K562 (cell line): ENCODE measurements at regions not wholly inside any gene's neighbourhood (a gene's known extent, or its start where the extent isn't known, plus 50 kb on each side); places are given as distances from the start of the nearest gene placed in this dataset.

Experiments
- DNMT1 ChIP-seq: fragments of 450-650 bp; IDR thresholded peaks from 2 replicates; pipeline ENCODE4 v1.6.1; 2016; ENCODE audit warnings: antibody characterized with exemption, mild to moderate bottlenecking
- EP300 ChIP-seq: IDR thresholded peaks from 2 replicates; pipeline ENCODE4 v1.6.1; 2012; ENCODE audit warnings: low read length, improper control_type of control experiment
- HDAC2 ChIP-seq: fragments of 450-650 bp; IDR thresholded peaks from 2 replicates; pipeline ENCODE4 v1.6.1; 2016; ENCODE audit warnings: mild to moderate bottlenecking
- NFXL1 ChIP-seq: fragments of 450-650 bp; formaldehyde crosslinking; IDR thresholded peaks from 2 replicates; pipeline ENCODE4 v1.4.0; 2021; ENCODE audit warnings: mild to moderate bottlenecking
- POLR2A ChIP-seq: fragments of 450-650 bp; conservative IDR thresholded peaks from 2 replicates; pipeline ENCODE4 v1.6.1; 2016
- SMAD1 ChIP-seq: fragments of 150-350 bp; IDR thresholded peaks from 2 replicates; pipeline ENCODE4 v1.6.1; 2014; ENCODE audit warnings: low read length, low read depth; ENCODE audit not compliant: partially characterized antibody
- TCF7 ChIP-seq: sonication (generic); IDR thresholded peaks from 2 replicates; pipeline ENCODE4 v1.6.1; 2016; ENCODE audit warnings: antibody characterized with exemption, borderline replicate concordance
- U2AF1 ChIP-seq: fragments of 200-400 bp; formaldehyde crosslinking; optimal IDR thresholded peaks from 2 replicates; pipeline ENCODE3; 2017; ENCODE audit warnings: mild to moderate bottlenecking, low read depth, low read length, moderate library complexity
- YY1 ChIP-seq, 3 experiments: IDR thresholded peaks; 2 replicates each; pipeline ENCODE4 v1.6.1; 2011; ENCODE audit warnings: low read length in 2 of 3, mild to moderate bottlenecking in 2 of 3, moderate library complexity in 2 of 3, borderline replicate concordance in 1 of 3, control low read depth in 1 of 3, low read depth in 1 of 3; ENCODE audit not compliant: insufficient read depth in 3 of 3, insufficient replicate concordance in 2 of 3, control insufficient read depth in 1 of 3, insufficient read length in 1 of 3; ENCODE audit errors: extremely low read depth in 1 of 3
- TF ChIP-seq, protein P1 (sequence below), 3 experiments: IDR thresholded peaks in 2 of 3; conservative IDR thresholded peaks in 1 of 3; 2 replicates each; pipeline ENCODE4 v1.5.1; 2011 to 2012; ENCODE audit warnings: low read length in 3 of 3, mild to moderate bottlenecking in 3 of 3, control low read depth in 2 of 3, improper control_type of control experiment in 1 of 3, inconsistent platforms in 1 of 3, low read depth in 1 of 3, mixed read lengths in 1 of 3, moderate library complexity in 1 of 3; ENCODE audit not compliant: insufficient read depth in 2 of 3

DNA sequence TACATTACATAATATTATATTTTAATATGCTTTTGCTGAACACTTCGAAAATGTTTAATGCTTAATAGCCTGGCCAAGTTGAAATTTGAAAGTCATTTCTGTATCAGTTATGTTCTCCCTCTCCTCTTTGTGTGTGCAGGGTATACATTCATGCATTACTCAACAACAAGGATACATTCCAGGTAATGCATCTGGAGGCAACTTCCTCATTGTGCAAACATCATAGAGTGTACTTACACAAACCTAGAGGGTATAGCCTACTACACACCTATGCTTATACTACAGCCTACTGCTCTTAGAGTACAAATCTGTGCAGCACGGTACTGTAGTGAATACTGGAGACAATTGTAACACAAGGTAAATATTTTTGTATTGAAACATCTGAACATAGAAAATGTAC lies 407.3 kb downstream of the MRPL39 start:
- TF ChIP-seq U2AF1 = no peak
- TF ChIP-seq, protein P1, sequence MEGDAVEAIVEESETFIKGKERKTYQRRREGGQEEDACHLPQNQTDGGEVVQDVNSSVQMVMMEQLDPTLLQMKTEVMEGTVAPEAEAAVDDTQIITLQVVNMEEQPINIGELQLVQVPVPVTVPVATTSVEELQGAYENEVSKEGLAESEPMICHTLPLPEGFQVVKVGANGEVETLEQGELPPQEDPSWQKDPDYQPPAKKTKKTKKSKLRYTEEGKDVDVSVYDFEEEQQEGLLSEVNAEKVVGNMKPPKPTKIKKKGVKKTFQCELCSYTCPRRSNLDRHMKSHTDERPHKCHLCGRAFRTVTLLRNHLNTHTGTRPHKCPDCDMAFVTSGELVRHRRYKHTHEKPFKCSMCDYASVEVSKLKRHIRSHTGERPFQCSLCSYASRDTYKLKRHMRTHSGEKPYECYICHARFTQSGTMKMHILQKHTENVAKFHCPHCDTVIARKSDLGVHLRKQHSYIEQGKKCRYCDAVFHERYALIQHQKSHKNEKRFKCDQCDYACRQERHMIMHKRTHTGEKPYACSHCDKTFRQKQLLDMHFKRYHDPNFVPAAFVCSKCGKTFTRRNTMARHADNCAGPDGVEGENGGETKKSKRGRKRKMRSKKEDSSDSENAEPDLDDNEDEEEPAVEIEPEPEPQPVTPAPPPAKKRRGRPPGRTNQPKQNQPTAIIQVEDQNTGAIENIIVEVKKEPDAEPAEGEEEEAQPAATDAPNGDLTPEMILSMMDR (IDR thresholded peaks at IDR 0.05 in 2 of 3, conservative IDR thresholded peaks at IDR 0.05 in 1 of 3; ENCODE audit: insufficient read depth in 2 of 3, low read depth in 1 of 3, low read length in 3 of 3) = no peak
- TF ChIP-seq POLR2A = no peak
- TF ChIP-seq DNMT1 = no peak
- TF ChIP-seq YY1 (IDR thresholded peaks at IDR 0.05; ENCODE audit: borderline replicate concordance in 1 of 3, control insufficient read depth in 1 of 3, extremely low read depth in 1 of 3, insufficient read depth in 3 of 3, insufficient read length in 1 of 3, insufficient replicate concordance in 2 of 3, low read depth in 1 of 3, low read length in 2 of 3) = no peak
- TF ChIP-seq TCF7 = no peak
- no peak for TF ChIP-seq SMAD1
- TF ChIP-seq NFXL1 (CRISPR knock-in tag) = no peak
- no peak for TF ChIP-seq HDAC2
- no peak for TF ChIP-seq EP300
